Astrocyte of the spinal cord (primary cell): ENCODE measurements at regions not wholly inside any gene's neighbourhood (a gene's known extent, or its start where the extent isn't known, plus 50 kb on each side); places are given as distances from the start of the nearest gene placed in this dataset.

Source experiments
- DNase-seq: peaks from one replicate; pipeline ENCODE4 v3.0.0; 2011; ENCODE audit warnings: low read depth, low spot score
- H3K4me3 ChIP-seq: 2 replicates; pipeline ENCODE4 v1.5.1; 2011; ENCODE audit warnings: low read depth, mild to moderate bottlenecking, low read length, moderate library complexity
- in situ Hi-C: cut with HindIII; loops from 2 replicates; pipeline ENCODE4 v1.10.0; 2017; ENCODE audit warnings: low sequenced_read_pairs
- TF ChIP-seq, protein P1 (sequence below): IDR thresholded peaks from 2 replicates; pipeline ENCODE4 v1.5.1; 2012; ENCODE audit warnings: low read depth, mild to moderate bottlenecking, low read length, inconsistent platforms

DNA sequence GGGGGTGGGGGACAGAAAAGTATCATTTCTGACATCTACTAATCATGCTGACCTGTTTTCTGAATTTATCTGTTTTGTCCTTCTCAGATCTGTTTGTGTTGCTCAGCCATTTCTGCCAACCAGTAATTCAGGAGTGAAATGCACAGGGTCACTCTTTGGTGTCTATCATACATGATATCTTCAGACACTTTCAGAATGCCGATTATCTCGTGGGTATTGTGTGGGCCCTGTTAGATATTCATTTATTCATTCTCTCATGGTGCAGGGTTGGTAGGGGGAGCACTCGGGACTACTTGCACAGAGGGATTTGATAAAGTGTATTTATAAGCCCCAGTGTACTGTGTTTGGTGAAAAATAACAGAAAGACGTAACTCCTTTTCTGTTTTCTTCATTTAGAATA, 101.2 kb upstream of the CITED2 start:
- TF ChIP-seq, protein P1, sequence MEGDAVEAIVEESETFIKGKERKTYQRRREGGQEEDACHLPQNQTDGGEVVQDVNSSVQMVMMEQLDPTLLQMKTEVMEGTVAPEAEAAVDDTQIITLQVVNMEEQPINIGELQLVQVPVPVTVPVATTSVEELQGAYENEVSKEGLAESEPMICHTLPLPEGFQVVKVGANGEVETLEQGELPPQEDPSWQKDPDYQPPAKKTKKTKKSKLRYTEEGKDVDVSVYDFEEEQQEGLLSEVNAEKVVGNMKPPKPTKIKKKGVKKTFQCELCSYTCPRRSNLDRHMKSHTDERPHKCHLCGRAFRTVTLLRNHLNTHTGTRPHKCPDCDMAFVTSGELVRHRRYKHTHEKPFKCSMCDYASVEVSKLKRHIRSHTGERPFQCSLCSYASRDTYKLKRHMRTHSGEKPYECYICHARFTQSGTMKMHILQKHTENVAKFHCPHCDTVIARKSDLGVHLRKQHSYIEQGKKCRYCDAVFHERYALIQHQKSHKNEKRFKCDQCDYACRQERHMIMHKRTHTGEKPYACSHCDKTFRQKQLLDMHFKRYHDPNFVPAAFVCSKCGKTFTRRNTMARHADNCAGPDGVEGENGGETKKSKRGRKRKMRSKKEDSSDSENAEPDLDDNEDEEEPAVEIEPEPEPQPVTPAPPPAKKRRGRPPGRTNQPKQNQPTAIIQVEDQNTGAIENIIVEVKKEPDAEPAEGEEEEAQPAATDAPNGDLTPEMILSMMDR: no peak
- in situ Hi-C loops: no loop called here
- DNase-seq: no peak
- no peak overlapping the region for H3K4me3 ChIP-seq

- DNase-seq: no peak
- H3K4me3 ChIP-seq: no peak overlapping the region
- in situ Hi-C loops: no loop called here
- TF ChIP-seq, protein P1: no peak
Observed at GRCh38 chr6:139475241-139475640, 100.8 kb upstream of the CITED2 start.

GRCh38 chr6:139474145-139475108, 100.0 kb upstream of the CITED2 start:
- H3K4me3 ChIP-seq: no peak overlapping the region
- in situ Hi-C loops: no loop called here
- TF ChIP-seq, protein P1: no peak
- peak; percentile 26 for DNase-seq

DNA sequence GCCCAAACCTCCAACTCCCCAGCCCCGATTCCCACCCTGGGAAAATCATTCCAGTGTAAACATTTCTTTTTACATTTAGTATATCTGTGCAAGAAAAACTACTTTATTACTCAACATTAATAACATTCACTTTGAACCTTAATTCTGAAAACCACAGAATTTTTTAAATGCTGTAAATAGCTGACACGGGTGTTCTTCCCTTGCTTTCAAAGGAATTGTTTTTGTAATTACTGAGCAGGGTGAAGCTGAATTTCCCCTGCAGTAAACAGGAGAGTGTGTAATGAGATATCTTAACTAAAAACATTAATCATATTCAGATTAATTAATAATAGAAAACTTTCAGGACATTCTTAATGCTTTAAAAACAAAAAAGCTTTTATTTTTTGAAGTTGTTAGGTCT, 99.3 kb upstream of the CITED2 start:
- in situ Hi-C loops: no loop called here
- TF ChIP-seq, protein P1: no peak
- peak; percentile 41 for DNase-seq
- no peak overlapping the region for H3K4me3 ChIP-seq

DNA sequence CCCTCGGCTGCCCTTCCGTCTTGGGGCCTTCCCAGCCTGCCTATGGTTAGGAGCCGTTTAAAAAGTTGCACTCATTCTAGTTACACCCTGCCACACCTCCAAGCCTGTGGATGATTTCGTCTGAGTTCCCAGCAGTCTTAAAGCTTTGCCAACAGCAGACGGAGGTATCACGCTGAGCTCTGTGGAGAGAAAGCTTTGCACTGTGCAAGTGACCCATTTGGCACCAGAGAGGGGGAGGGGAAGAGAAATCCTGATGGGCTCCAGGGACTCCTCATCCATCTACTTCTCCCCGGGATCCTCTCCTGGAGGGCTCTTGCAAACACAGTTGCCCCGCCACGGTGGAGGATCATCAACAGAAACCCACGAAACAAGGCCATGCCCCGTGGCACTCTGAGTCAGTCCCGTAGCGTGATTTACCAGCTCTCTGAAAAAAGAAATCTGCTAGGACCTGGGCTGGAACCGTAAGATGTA, 98.8 kb upstream of the CITED2 start:
- in situ Hi-C loops: no loop called here
- no peak overlapping the region for H3K4me3 ChIP-seq
- TF ChIP-seq, protein P1: no peak
- DNase-seq: peak; percentile 63

DNA sequence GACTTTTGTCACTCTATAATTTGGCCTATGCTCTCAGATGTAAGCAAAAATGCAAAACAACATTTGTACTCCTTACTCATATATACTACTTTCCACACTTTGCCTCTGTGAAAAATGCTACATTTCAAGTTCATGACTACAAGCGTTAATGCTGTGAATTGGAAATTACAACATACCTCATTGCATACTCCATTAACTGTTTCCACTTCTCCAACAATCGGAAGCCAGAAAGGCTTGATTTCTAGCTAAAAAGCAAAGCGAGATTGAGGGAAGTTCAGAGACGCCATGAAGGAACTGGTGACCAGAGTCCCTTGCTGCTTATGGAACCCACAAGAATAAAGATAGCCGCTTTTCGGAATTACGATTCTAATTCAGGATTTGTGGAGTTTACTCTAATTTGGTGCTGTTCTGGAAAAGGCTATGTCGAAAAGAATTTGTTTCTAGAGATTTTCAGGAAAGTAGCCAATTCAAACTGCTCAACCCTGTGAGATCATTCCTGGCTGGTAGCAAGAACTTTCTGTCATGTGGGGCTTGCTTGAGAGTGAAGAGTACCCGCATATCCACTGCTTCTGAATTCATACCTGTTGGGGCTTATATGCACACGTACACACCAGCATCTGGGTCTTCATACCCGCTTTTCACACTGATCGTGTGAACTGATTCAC, 98.0 kb upstream of the CITED2 start:
- in situ Hi-C loops: no loop called here
- no peak overlapping the region for H3K4me3 ChIP-seq
- TF ChIP-seq, protein P1: no peak
- DNase-seq: peak; percentile 37
